SKM-1 treated with dmso at 0.1 percent for 144 hours (cell line): ENCODE measurements at regions not wholly inside any gene's neighbourhood (a gene's known extent, or its start where the extent isn't known, plus 50 kb on each side); places are given as distances from the start of the nearest gene placed in this dataset.
A peak's percentile ranks its signal among the peaks of the same experiment; 100 is the strongest.

Experiments
- DNase-seq: peaks from one replicate; lab custom pipeline; 2025; ENCODE audit not compliant: unreplicated experiment; lab: John Stamatoyannopoulos, UW

GRCh38 chr5:96140496-96140895 is 178.8 kb upstream of the ELL2 start:
- DNase-seq, result no peak

- DNase-seq, result no peak
Measured at GRCh38 chr5:96140084-96140483, 178.4 kb upstream of the ELL2 start.

GRCh38 chr5:96134886-96135285 is 173.2 kb upstream of the ELL2 start:
- DNase-seq, result no peak

GRCh38 chr5:96133341-96134079 is 171.9 kb upstream of the ELL2 start:
- peak; percentile 21 for DNase-seq

GRCh38 chr5:96129276-96129675 is 167.6 kb upstream of the ELL2 start:
- no peak for DNase-seq

GRCh38 chr5:96128204-96128864 is 166.7 kb upstream of the ELL2 start:
- DNase-seq, result no peak

GRCh38 chr5:96127538-96127937 is 165.9 kb upstream of the ELL2 start:
- no peak for DNase-seq

GRCh38 chr5:96125231-96125891 is 163.7 kb upstream of the ELL2 start:
- no peak for DNase-seq

GRCh38 chr5:96124589-96124988 is 162.9 kb upstream of the ELL2 start:
- no peak for DNase-seq

- DNase-seq, result no peak
Measured at GRCh38 chr5:96123418-96123817, 161.8 kb upstream of the ELL2 start.

GRCh38 chr5:96121364-96121763 is 159.7 kb upstream of the ELL2 start:
- DNase-seq, result no peak

GRCh38 chr5:96120120-96120519 is 158.5 kb upstream of the ELL2 start:
- DNase-seq, result no peak

- DNase-seq, result no peak
Measured at GRCh38 chr5:96117771-96118651, 156.4 kb upstream of the ELL2 start.

GRCh38 chr5:96115147-96115807 is 153.6 kb upstream of the ELL2 start:
- no peak for DNase-seq

GRCh38 chr5:96114736-96115135 is 153.1 kb upstream of the ELL2 start:
- no peak for DNase-seq

- DNase-seq, result no peak
Measured at GRCh38 chr5:96113170-96113939, 151.7 kb upstream of the ELL2 start.

- DNase-seq, result no peak
Measured at GRCh38 chr5:96112703-96113102, 151.1 kb upstream of the ELL2 start.

GRCh38 chr5:96112123-96112670 is 150.5 kb upstream of the ELL2 start:
- no peak for DNase-seq

- DNase-seq, result no peak
Measured at GRCh38 chr5:96111080-96111756, 149.6 kb upstream of the ELL2 start.
